GM12873 (cell line): ENCODE measurements at regions not wholly inside any gene's neighbourhood (a gene's known extent, or its start where the extent isn't known, plus 50 kb on each side); places are given as distances from the start of the nearest gene placed in this dataset.

Experiments
- CTCF ChIP-seq: IDR thresholded peaks from 2 replicates; pipeline ENCODE4 v1.5.1; 2012; ENCODE audit warnings: low read depth, mild to moderate bottlenecking, moderate library complexity, low read length, control low read depth; ENCODE audit not compliant: insufficient read depth; ENCODE audit errors: missing control alignments

- no peak for TF ChIP-seq CTCF
These were observed 54.2 kb upstream of the PBX1 start for GRCh38 chr1:164504749-164505148.
